ENCODE measurements at regions not wholly inside any gene's neighbourhood (a gene's known extent, or its start where the extent isn't known, plus 50 kb on each side); places are given as distances from the start of the nearest gene placed in this dataset.

DNA sequence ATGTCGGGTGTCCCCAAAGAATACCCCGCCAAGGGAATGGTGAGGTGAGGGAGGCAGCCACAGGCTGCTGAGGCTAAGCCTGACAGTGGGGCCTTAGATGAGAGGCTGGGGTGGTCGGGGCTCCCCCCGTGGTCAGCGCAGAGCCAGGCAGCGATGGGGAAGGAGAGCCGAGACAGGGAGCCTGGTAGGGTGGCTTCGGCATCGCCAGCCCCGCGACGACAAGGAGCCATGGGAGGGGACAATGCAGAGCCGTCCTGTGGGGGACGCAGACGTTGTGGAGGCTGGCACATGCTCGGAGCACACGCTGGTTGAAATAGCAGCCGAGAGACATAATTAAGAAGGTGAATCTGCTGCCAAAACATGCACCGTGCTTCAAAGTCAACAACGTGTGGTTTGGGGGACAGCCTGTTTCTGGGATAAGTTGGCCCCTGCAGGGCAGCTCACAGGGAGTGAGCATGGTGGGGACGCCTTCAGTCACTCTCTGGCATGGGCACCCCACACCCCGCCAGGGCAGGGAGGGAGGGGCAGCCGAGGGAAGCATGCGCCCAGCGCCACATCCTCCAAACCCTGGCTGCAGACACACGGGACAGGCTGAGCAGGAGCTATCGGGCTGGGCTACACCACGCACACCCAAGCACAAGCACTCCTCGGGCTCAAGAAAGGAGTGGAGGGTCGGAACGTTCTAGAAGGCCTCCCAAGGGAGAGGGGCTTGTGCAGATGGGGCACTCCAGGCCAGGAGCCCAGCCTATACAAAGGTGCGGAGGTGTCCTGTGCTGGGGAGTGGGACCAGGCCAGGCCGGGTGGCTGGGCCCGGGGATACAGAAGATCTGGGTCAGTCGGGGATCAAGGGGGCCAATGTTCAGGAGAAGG lies 66.6 kb upstream of the C14orf180 start:
- TF ChIP-seq, protein P1, sequence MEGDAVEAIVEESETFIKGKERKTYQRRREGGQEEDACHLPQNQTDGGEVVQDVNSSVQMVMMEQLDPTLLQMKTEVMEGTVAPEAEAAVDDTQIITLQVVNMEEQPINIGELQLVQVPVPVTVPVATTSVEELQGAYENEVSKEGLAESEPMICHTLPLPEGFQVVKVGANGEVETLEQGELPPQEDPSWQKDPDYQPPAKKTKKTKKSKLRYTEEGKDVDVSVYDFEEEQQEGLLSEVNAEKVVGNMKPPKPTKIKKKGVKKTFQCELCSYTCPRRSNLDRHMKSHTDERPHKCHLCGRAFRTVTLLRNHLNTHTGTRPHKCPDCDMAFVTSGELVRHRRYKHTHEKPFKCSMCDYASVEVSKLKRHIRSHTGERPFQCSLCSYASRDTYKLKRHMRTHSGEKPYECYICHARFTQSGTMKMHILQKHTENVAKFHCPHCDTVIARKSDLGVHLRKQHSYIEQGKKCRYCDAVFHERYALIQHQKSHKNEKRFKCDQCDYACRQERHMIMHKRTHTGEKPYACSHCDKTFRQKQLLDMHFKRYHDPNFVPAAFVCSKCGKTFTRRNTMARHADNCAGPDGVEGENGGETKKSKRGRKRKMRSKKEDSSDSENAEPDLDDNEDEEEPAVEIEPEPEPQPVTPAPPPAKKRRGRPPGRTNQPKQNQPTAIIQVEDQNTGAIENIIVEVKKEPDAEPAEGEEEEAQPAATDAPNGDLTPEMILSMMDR (IDR thresholded peaks at IDR 0.05): no peak
- no peak for TF ChIP-seq POLR2A (IDR thresholded peaks at IDR 0.05)

All from adrenal gland (tissue), 5 donors.